GM13976 (cell line): ENCODE measurements at regions not wholly inside any gene's neighbourhood (a gene's known extent, or its start where the extent isn't known, plus 50 kb on each side); places are given as distances from the start of the nearest gene placed in this dataset.

Experiments used
- DNase-seq: peaks from one replicate; pipeline ENCODE4 v3.0.0; 2012; ENCODE audit warnings: low spot score
- CTCF ChIP-seq: IDR thresholded peaks from 2 replicates; pipeline ENCODE4 v1.5.1; 2012; ENCODE audit warnings: borderline replicate concordance, mild to moderate bottlenecking; ENCODE audit not compliant: insufficient read depth; ENCODE audit errors: extremely low read depth, missing control alignments, control extremely low read depth
- in situ Hi-C: fragments of 300-500 bp; cut with MboI; formaldehyde crosslinking; loops from one replicate; pipeline ENCODE4 v1.12.0; 2022; ENCODE audit warnings: low sequenced_read_pairs, mixed read lengths, inconsistent platforms; ENCODE audit not compliant: unreplicated experiment

GRCh38 chr4:104719539-104720230 is 225.0 kb upstream of the CXXC4 start:
- in situ Hi-C loops, result no loop called here
- TF ChIP-seq CTCF, result no peak
- peak; percentile 28 for DNase-seq

- in situ Hi-C loops, result no loop called here
- no peak for DNase-seq
- TF ChIP-seq CTCF, result no peak
These were observed 227.8 kb upstream of the CXXC4 start for GRCh38 chr4:104722467-104722866.

- no peak for TF ChIP-seq CTCF
These were observed 231.3 kb upstream of the CXXC4 start for GRCh38 chr4:104726002-104726401.

GRCh38 chr4:104727643-104728042 is 232.9 kb upstream of the CXXC4 start:
- TF ChIP-seq CTCF, result no peak
- no peak for DNase-seq
- in situ Hi-C loops, result no loop called here

More at GRCh38 chr4:104726002-104726401, 231.3 kb upstream of the CXXC4 start:
- in situ Hi-C loops, result no loop called here
- DNase-seq, result no peak

GRCh38 chr4:104728380-104729122 is 233.9 kb upstream of the CXXC4 start:
- in situ Hi-C loops, result no loop called here
- TF ChIP-seq CTCF, result no peak
- no peak for DNase-seq

- no peak for DNase-seq
- TF ChIP-seq CTCF, result no peak
- in situ Hi-C loops, result no loop called here
These were observed 238.1 kb upstream of the CXXC4 start for GRCh38 chr4:104732766-104733165.
